IMR-90 (cell line): ENCODE measurements at regions not wholly inside any gene's neighbourhood (a gene's known extent, or its start where the extent isn't known, plus 50 kb on each side); places are given as distances from the start of the nearest gene placed in this dataset.

Experiments used
- ATAC-seq: fragments of 200-7000 bp; cut with Tn5 transposase; 2 replicates; pipeline ENCODE4 v1.9.1; 2020; ENCODE audit warnings: low read depth, mild to moderate bottlenecking, moderate library complexity
- BruUV-seq: library from RNA; stranded (reverse); fragments of 400-500 nt; replicated peaks from 2 replicates; lab custom pipeline; 2021; lab: Mats Ljungman, UMichigan
- CTCF ChIA-PET: fragments of 300-600 bp; formaldehyde crosslinking; extraction: SDS; loops from one replicate; lab custom pipeline; 2021; ENCODE audit warnings: antibody characterized with exemption; lab: Yijun Ruan, JAX
- POLR2A ChIA-PET: fragments of 300-600 bp; sonication (Branson Sonifier 250); formaldehyde crosslinking; loops from one replicate; lab custom pipeline; 2022; ENCODE audit warnings: antibody characterized with exemption; ENCODE audit not compliant: unreplicated experiment; lab: Charles Lee
- DNase-seq: peaks from one replicate; pipeline ENCODE4 v3.0.0; 2013
- H2AFZ ChIP-seq: replicated peaks from 2 replicates; pipeline ENCODE3; 2013; ENCODE audit warnings: low read length, mild to moderate bottlenecking; ENCODE audit not compliant: poor library complexity
- H2AK5ac ChIP-seq: 2 replicates; pipeline ENCODE4 v1.6.1; 2013; ENCODE audit warnings: low read depth, low read length, inconsistent platforms
- H2AK9ac ChIP-seq: replicated peaks from 2 replicates; pipeline ENCODE3; 2013; ENCODE audit warnings: mild to moderate bottlenecking, low read depth, low read length, moderate library complexity; ENCODE audit not compliant: poor library complexity
- H2BK120ac ChIP-seq: 2 replicates; pipeline ENCODE4 v1.6.1; 2013; ENCODE audit warnings: low read depth, low read length, inconsistent platforms
- H2BK15ac ChIP-seq: 3 replicates; pipeline ENCODE4 v1.6.1; 2013; ENCODE audit warnings: low read depth, low read length, inconsistent platforms
- H2BK20ac ChIP-seq: 2 replicates; pipeline ENCODE4 v1.6.1; 2013; ENCODE audit warnings: low read depth, mild to moderate bottlenecking, inconsistent platforms, low read length, moderate library complexity
- H2BK5ac ChIP-seq: 2 replicates; pipeline ENCODE4 v1.6.1; 2013; ENCODE audit warnings: mild to moderate bottlenecking, low read depth, low read length, inconsistent platforms; ENCODE audit not compliant: poor library complexity, severe bottlenecking
- H3K14ac ChIP-seq: replicated peaks from 2 replicates; pipeline ENCODE4 v1.6.1; 2013; ENCODE audit warnings: low read depth, low read length, inconsistent platforms
- H3K18ac ChIP-seq: 2 replicates; pipeline ENCODE4 v1.6.1; 2013; ENCODE audit warnings: low read depth, low read length, control low read depth
- H3K23ac ChIP-seq: 2 replicates; pipeline ENCODE4 v1.6.1; 2013; ENCODE audit warnings: low read depth, low read length, inconsistent platforms
- H3K27ac ChIP-seq: 2 replicates; pipeline ENCODE4 v1.5.1; 2013; ENCODE audit warnings: mild to moderate bottlenecking, control low read depth, low read length; ENCODE audit not compliant: insufficient read depth
- H3K27me3 ChIP-seq: 2 replicates; pipeline ENCODE4 v1.6.1; 2013; ENCODE audit warnings: low read length; ENCODE audit not compliant: control insufficient read depth, insufficient read depth
- H3K36me3 ChIP-seq: 2 replicates; pipeline ENCODE4 v1.6.1; 2013; ENCODE audit warnings: low read length, mixed read lengths; ENCODE audit not compliant: control insufficient read depth, insufficient read depth
- H3K4ac ChIP-seq: 2 replicates; pipeline ENCODE4 v1.6.1; 2013; ENCODE audit warnings: low read depth, low read length, inconsistent platforms
- H3K4me1 ChIP-seq: 2 replicates; pipeline ENCODE4 v1.6.1; 2013; ENCODE audit warnings: low read length, mixed read lengths; ENCODE audit not compliant: control insufficient read depth, insufficient read depth
- H3K4me2 ChIP-seq: 2 replicates; pipeline ENCODE4 v1.6.1; 2013; ENCODE audit warnings: low read depth, mild to moderate bottlenecking, control low read depth, low read length, moderate library complexity
- H3K4me3 ChIP-seq: 2 replicates; pipeline ENCODE4 v1.5.1; 2013; ENCODE audit warnings: low read depth, mild to moderate bottlenecking, control low read depth, low read length, moderate library complexity; ENCODE audit not compliant: insufficient read depth
- H3K56ac ChIP-seq: 2 replicates; pipeline ENCODE4 v1.6.1; 2013; ENCODE audit warnings: low read length, inconsistent platforms; ENCODE audit not compliant: insufficient read depth; ENCODE audit errors: extremely low read depth
- H3K79me1 ChIP-seq, 2 experiments: 2 replicates each; pipeline ENCODE4 v1.6.1; 2013; ENCODE audit warnings: low read length in 2 of 2, inconsistent platforms in 1 of 2, low read depth in 1 of 2
- H3K9ac ChIP-seq: 2 replicates; pipeline ENCODE4 v1.6.1; 2013; ENCODE audit warnings: low read depth, low read length, control low read depth
- H3K9me1 ChIP-seq: 2 replicates; pipeline ENCODE4 v1.6.1; 2013; ENCODE audit warnings: low read length, inconsistent platforms; ENCODE audit not compliant: insufficient read depth
- H3K9me3 ChIP-seq: 2 replicates; pipeline ENCODE4 v1.6.1; 2013; ENCODE audit warnings: low read length; ENCODE audit not compliant: control insufficient read depth, insufficient read depth
- H4K20me1 ChIP-seq: 2 replicates; pipeline ENCODE4 v1.6.1; 2013; ENCODE audit warnings: low read length, inconsistent platforms; ENCODE audit not compliant: insufficient read depth
- H4K5ac ChIP-seq: 2 replicates; pipeline ENCODE4 v1.6.1; 2013; ENCODE audit warnings: mild to moderate bottlenecking, low read depth, low read length, control low read depth
- H4K8ac ChIP-seq, 2 experiments: 2 replicates each; pipeline ENCODE4 v1.6.1; 2013; ENCODE audit warnings: low read depth in 2 of 2, low read length in 2 of 2, control low read depth in 1 of 2, inconsistent platforms in 1 of 2
- H4K91ac ChIP-seq: 2 replicates; pipeline ENCODE4 v1.6.1; 2013; ENCODE audit warnings: low read depth, low read length, inconsistent platforms; ENCODE audit not compliant: insufficient read depth
- RFX5 ChIP-seq: IDR thresholded peaks from 2 replicates; pipeline ENCODE4 v1.8.0; 2012; ENCODE audit warnings: low read depth, mild to moderate bottlenecking, low read length, moderate library complexity
- WGBS, 2 experiments: methylation state at CpG; one replicate each; pipeline versions ENCODE4 v1.1.5 to v1.1.7; 2013; ENCODE audit warnings: missing lambda C conversion rate in 2 of 2; ENCODE audit not compliant: insufficient read length in 1 of 2; ENCODE audit errors: extremely low coverage in 2 of 2; 5-methylcytosine and 5-hydroxymethylcytosine counted together
- dilution Hi-C: fragments of 300-500 bp; cut with HindIII; formaldehyde crosslinking; loops from one replicate; pipeline ENCODE4 v1.14.3; 2018; ENCODE audit warnings: low sequenced_read_pairs; ENCODE audit not compliant: unreplicated experiment
- in situ Hi-C: fragments of 300-500 bp; cut with MboI; formaldehyde crosslinking; loops from 3 replicates; pipeline ENCODE4 v1.14.3; 2019; ENCODE audit warnings: low sequenced_read_pairs, inconsistent platforms, mixed read lengths
- intact Hi-C: fragments of 100-400 bp; cut with micrococcal nuclease; formaldehyde crosslinking; loops from 2 replicates; pipeline ENCODE4 v1.10.0; 2022

- H3K14ac ChIP-seq, result no peak overlapping the region
- H2BK120ac ChIP-seq, result no peak overlapping the region
- H3K9me3 ChIP-seq, result no peaks in the 10 kb centered on the region
- ChIA-PET CTCF (no interaction called here), POLR2A (no interaction called here)
- ATAC-seq (no peak), DNase-seq (no peak)
- H4K5ac ChIP-seq, result no peak overlapping the region
- H3K23ac ChIP-seq, result no peak overlapping the region
- no peak overlapping the region for H2BK15ac ChIP-seq
- H2AK9ac ChIP-seq, result no peak overlapping the region
- no peaks in the 10 kb centered on the region for H3K79me1 ChIP-seq
- no peak overlapping the region for H3K4ac ChIP-seq
- H4K91ac ChIP-seq, result no peak overlapping the region
- H3K4me1 ChIP-seq, result no peaks in the 10 kb centered on the region
- intact Hi-C loops, result no loop called here
- no peak overlapping the region for H3K18ac ChIP-seq
- H3K9me1 ChIP-seq, result no peaks in the 10 kb centered on the region
- dilution Hi-C loops, result no loop called here
- H2AFZ ChIP-seq, result no peak overlapping the region
- in situ Hi-C loops, result no loop called here
- WGBS, 2 experiments, result no CpG with 5 or more reads among the region's 2 CpGs
- no peaks in the 10 kb centered on the region for H3K36me3 ChIP-seq
- H3K27ac ChIP-seq, result no peak overlapping the region
- H4K20me1 ChIP-seq, result no peaks in the 10 kb centered on the region
- H2AK5ac ChIP-seq, result no peak overlapping the region
- H3K9ac ChIP-seq, result no peak overlapping the region
- no peak overlapping the region for H4K8ac ChIP-seq
- no peak for TF ChIP-seq RFX5
- H3K4me2 ChIP-seq, result no peak overlapping the region
- H3K56ac ChIP-seq, result no peak overlapping the region
- no peaks in the 10 kb centered on the region for H3K27me3 ChIP-seq
- H3K4me3 ChIP-seq, result no peak overlapping the region
- no peak overlapping the region for H2BK5ac ChIP-seq
- no peak overlapping the region for H2BK20ac ChIP-seq
- BruUV-seq, result no TSS peak
These were observed 231.0 kb upstream of the PIK3R1 start for GRCh38 chr5:67984546-67984945.
